A549 (cell line): ENCODE measurements at regions not wholly inside any gene's neighbourhood (a gene's known extent, or its start where the extent isn't known, plus 50 kb on each side); places are given as distances from the start of the nearest gene placed in this dataset.

Source experiments
- ATAC-seq, 2 experiments: fragments of 200-7000 bp in 1 of 2; fragments of >200 bp in 1 of 2; cut with Nextera tagmentation in 1 of 2; cut with Tn5 transposase in 1 of 2; 3 replicates each; pipeline versions ENCODE4 v1.8.0 to v1.9.1; 2018 to 2020; ENCODE audit warnings: mild to moderate bottlenecking in 1 of 2, moderate library complexity in 1 of 2
- CTCF ChIA-PET: fragments of 300-600 bp; sonication (Branson Sonifier 250); formaldehyde crosslinking; extraction: SDS; loops from one replicate; lab custom pipeline; 2021; ENCODE audit warnings: antibody characterized with exemption, inconsistent platforms; lab: Yijun Ruan, JAX
- POLR2A ChIA-PET: fragments of 350-600 bp; formaldehyde crosslinking; extraction: SDS; loops from one replicate; lab custom pipeline; 2021; ENCODE audit warnings: antibody characterized with exemption, inconsistent platforms; lab: Yijun Ruan, JAX
- DNase-seq, 2 experiments: peaks; one replicate each; pipeline versions ENCODE4 v3.0.0 to v3.0.0-alpha.2; 2011 to 2016; ENCODE audit warnings: low read depth in 1 of 2, low spot score in 1 of 2
- FAIRE-seq: peaks from 2 replicates; lab custom pipeline; 2011; peaks lifted over from hg19 to GRCh38; lab: Jason Lieb, UNC
- H3K27ac ChIP-seq, 2 experiments: fragments of >200 bp; sonication (Bioruptor Twin); formaldehyde crosslinking; 3 replicates each; pipeline ENCODE4 v1.5.1; 2016 to 2017
- H3K4me1 ChIP-seq: fragments of >200 bp; sonication (Bioruptor Twin); formaldehyde crosslinking; 3 replicates; pipeline ENCODE4 v1.6.1; 2016
- H3K4me2 ChIP-seq: fragments of >200 bp; sonication (Bioruptor Twin); formaldehyde crosslinking; 3 replicates; pipeline ENCODE4 v1.6.1; 2016
- H3K4me3 ChIP-seq: fragments of >200 bp; sonication (Bioruptor Twin); formaldehyde crosslinking; 3 replicates; pipeline ENCODE4 v1.5.1; 2016
- H3K9me3 ChIP-seq: fragments of >200 bp; sonication (Bioruptor Twin); formaldehyde crosslinking; 3 replicates; pipeline ENCODE4 v1.6.1; 2016
- BCL3 ChIP-seq: fragments of >200 bp; sonication (Bioruptor Twin); formaldehyde crosslinking; IDR thresholded peaks from 3 replicates; pipeline ENCODE4 v1.6.1; 2016
- CBX2 ChIP-seq: fragments of 200-600 bp; sonication (generic); IDR thresholded peaks from 2 replicates; pipeline ENCODE4 v1.6.1; 2016; ENCODE audit warnings: low read depth, mild to moderate bottlenecking, borderline replicate concordance
- CBX8 ChIP-seq: fragments of 200-600 bp; sonication (generic); IDR thresholded peaks from 2 replicates; pipeline ENCODE4 v1.6.1; 2016
- CEBPB ChIP-seq, 2 experiments: fragments of >200 bp in 1 of 2; sonication (Bioruptor Twin) in 1 of 2; formaldehyde crosslinking in 1 of 2; IDR thresholded peaks; 2 replicates each; pipeline ENCODE4 v1.6.1; 2012 to 2016
- CHD4 ChIP-seq: fragments of 200-600 bp; sonication (generic); IDR thresholded peaks from 2 replicates; pipeline ENCODE4 v1.6.1; 2016; ENCODE audit warnings: antibody characterized with exemption, mild to moderate bottlenecking, borderline replicate concordance
- EHF ChIP-seq: fragments of 250-450 bp; sonication (Bioruptor Pico); IDR thresholded peaks from 2 replicates; pipeline ENCODE4 v1.5.0; 2020; ENCODE audit warnings: mild to moderate bottlenecking
- ELK1 ChIP-seq: fragments of 150-350 bp; IDR thresholded peaks from 2 replicates; pipeline ENCODE4 v1.6.1; 2014; ENCODE audit warnings: low read depth, mild to moderate bottlenecking, low read length
- EP300 ChIP-seq, 2 experiments: fragments of >200 bp; sonication (Bioruptor Twin); formaldehyde crosslinking; IDR thresholded peaks; 2 replicates in 1 of 2; 3 replicates in 1 of 2; pipeline ENCODE4 v1.6.1; 2016 to 2017
- ESRRA ChIP-seq: fragments of 150-350 bp; IDR thresholded peaks from 2 replicates; pipeline ENCODE4 v1.6.1; 2014; ENCODE audit warnings: mild to moderate bottlenecking, low read length, borderline replicate concordance
- FOSB ChIP-seq: fragments of 250-450 bp; sonication (Bioruptor Pico); IDR thresholded peaks from 2 replicates; pipeline ENCODE4 v1.5.0; 2020; ENCODE audit warnings: mild to moderate bottlenecking, moderate library complexity
- FOSL2 ChIP-seq, 2 experiments: fragments of 450-650 bp in 1 of 2; fragments of >200 bp in 1 of 2; sonication (Bioruptor Twin) in 1 of 2; formaldehyde crosslinking; IDR thresholded peaks; 2 replicates each; pipeline versions ENCODE4 v1.5.0 to v1.6.1; 2016 to 2020; ENCODE audit warnings: mild to moderate bottlenecking in 1 of 2, moderate library complexity in 1 of 2
- FOXS1 ChIP-seq: fragments of 250-450 bp; sonication (Bioruptor Pico); IDR thresholded peaks from 2 replicates; pipeline ENCODE4 v1.5.0; 2020; ENCODE audit warnings: mild to moderate bottlenecking, moderate library complexity
- GATA3 ChIP-seq: IDR thresholded peaks from 2 replicates; pipeline ENCODE4 v1.6.1; 2012; ENCODE audit warnings: borderline replicate concordance
- HDAC2 ChIP-seq: fragments of 200-600 bp; sonication (generic); IDR thresholded peaks from 2 replicates; pipeline ENCODE4 v1.6.1; 2016
- HOXB5 ChIP-seq: fragments of 250-450 bp; sonication (Bioruptor Pico); IDR thresholded peaks from 2 replicates; pipeline ENCODE4 v1.5.0; 2020; ENCODE audit warnings: mild to moderate bottlenecking, moderate library complexity
- KDM1A ChIP-seq: fragments of 200-600 bp; sonication (generic); IDR thresholded peaks from 2 replicates; pipeline ENCODE4 v1.6.1; 2016; ENCODE audit warnings: low read depth, mild to moderate bottlenecking
- KDM5A ChIP-seq: fragments of 200-600 bp; sonication (generic); IDR thresholded peaks from 2 replicates; pipeline ENCODE4 v1.6.1; 2016; ENCODE audit warnings: antibody characterized with exemption, mild to moderate bottlenecking
- MAZ ChIP-seq: fragments of 150-350 bp; IDR thresholded peaks from 2 replicates; pipeline ENCODE4 v1.6.1; 2014; ENCODE audit warnings: antibody characterized with exemption, low read depth, low read length, borderline replicate concordance
- MYC ChIP-seq: IDR thresholded peaks from 2 replicates; pipeline ENCODE4 v1.6.1; 2012; ENCODE audit warnings: mild to moderate bottlenecking, inconsistent platforms, low read length, improper control_type of control experiment, borderline replicate concordance
- NFE2L2 ChIP-seq: fragments of 150-350 bp; conservative IDR thresholded peaks from 2 replicates; pipeline ENCODE4 v1.6.1; 2014; ENCODE audit warnings: low read length
- POLR2A ChIP-seq: IDR thresholded peaks from 2 replicates; pipeline ENCODE4 v1.6.1; 2012; ENCODE audit warnings: mild to moderate bottlenecking, low read length
- POLR2AphosphoS2 ChIP-seq: conservative IDR thresholded peaks from 2 replicates; pipeline ENCODE4 v1.6.1; 2012; ENCODE audit warnings: low read length, improper control_type of control experiment, inconsistent platforms
- RAD21 ChIP-seq, 2 experiments: fragments of >200 bp in 1 of 2; sonication (Bioruptor Twin) in 1 of 2; formaldehyde crosslinking in 1 of 2; IDR thresholded peaks in 1 of 2; conservative IDR thresholded peaks in 1 of 2; 2 replicates in 1 of 2; 3 replicates in 1 of 2; pipeline ENCODE4 v1.6.1; 2012 to 2018; ENCODE audit warnings: inconsistent platforms in 1 of 2
- RARB ChIP-seq: fragments of 250-450 bp; sonication (Bioruptor Pico); IDR thresholded peaks from 2 replicates; pipeline ENCODE4 v1.8.0; 2021; ENCODE audit warnings: mild to moderate bottlenecking, moderate library complexity
- RCOR1 ChIP-seq: fragments of 150-350 bp; IDR thresholded peaks from 2 replicates; pipeline ENCODE4 v1.6.1; 2014; ENCODE audit warnings: antibody characterized with exemption, low read length, low read depth
- RFX5 ChIP-seq: fragments of 450-650 bp; IDR thresholded peaks from 2 replicates; pipeline ENCODE4 v1.7.1; 2014; ENCODE audit warnings: antibody characterized with exemption, mild to moderate bottlenecking, moderate library complexity
- TFCP2L1 ChIP-seq: fragments of 250-450 bp; sonication (Bioruptor Pico); IDR thresholded peaks from 2 replicates; pipeline ENCODE4 v1.5.0; 2021; ENCODE audit warnings: mild to moderate bottlenecking
- USF2 ChIP-seq: fragments of 450-650 bp; IDR thresholded peaks from 2 replicates; pipeline ENCODE4 v1.6.1; 2014; ENCODE audit warnings: antibody characterized with exemption
- ZC3H11A ChIP-seq: fragments of 450-650 bp; IDR thresholded peaks from 2 replicates; pipeline ENCODE4 v1.6.1; 2014; ENCODE audit warnings: antibody characterized with exemption, mild to moderate bottlenecking
- ZFP36 ChIP-seq: fragments of 450-650 bp; IDR thresholded peaks from 2 replicates; pipeline ENCODE4 v1.6.1; 2014; ENCODE audit warnings: borderline replicate concordance; ENCODE audit not compliant: partially characterized antibody
- ZNF302 ChIP-seq: fragments of 250-450 bp; sonication (Bioruptor Pico); IDR thresholded peaks from 2 replicates; pipeline ENCODE4 v1.9.0; 2021; ENCODE audit warnings: inconsistent platforms, mild to moderate bottlenecking, moderate library complexity
- ZSCAN20 ChIP-seq: fragments of 250-450 bp; sonication (Bioruptor Pico); IDR thresholded peaks from 2 replicates; pipeline ENCODE4 v1.8.0; 2022; ENCODE audit warnings: mild to moderate bottlenecking, moderate library complexity
- WGBS: methylation state at CpG from one replicate; pipeline ENCODE4 v1.1.6; 2017; ENCODE audit errors: missing lambda C conversion rate; 5-methylcytosine and 5-hydroxymethylcytosine counted together
- TF ChIP-seq, protein P1 (sequence below): fragments of >200 bp; sonication (Bioruptor Twin); formaldehyde crosslinking; IDR thresholded peaks from 2 replicates; pipeline ENCODE4 v1.6.1; 2016
- TF ChIP-seq, protein P2 (sequence below): fragments of 250-450 bp; sonication (Bioruptor Pico); IDR thresholded peaks from 2 replicates; pipeline ENCODE4 v1.5.0; 2020; ENCODE audit warnings: low read depth, mild to moderate bottlenecking, moderate library complexity

DNA sequence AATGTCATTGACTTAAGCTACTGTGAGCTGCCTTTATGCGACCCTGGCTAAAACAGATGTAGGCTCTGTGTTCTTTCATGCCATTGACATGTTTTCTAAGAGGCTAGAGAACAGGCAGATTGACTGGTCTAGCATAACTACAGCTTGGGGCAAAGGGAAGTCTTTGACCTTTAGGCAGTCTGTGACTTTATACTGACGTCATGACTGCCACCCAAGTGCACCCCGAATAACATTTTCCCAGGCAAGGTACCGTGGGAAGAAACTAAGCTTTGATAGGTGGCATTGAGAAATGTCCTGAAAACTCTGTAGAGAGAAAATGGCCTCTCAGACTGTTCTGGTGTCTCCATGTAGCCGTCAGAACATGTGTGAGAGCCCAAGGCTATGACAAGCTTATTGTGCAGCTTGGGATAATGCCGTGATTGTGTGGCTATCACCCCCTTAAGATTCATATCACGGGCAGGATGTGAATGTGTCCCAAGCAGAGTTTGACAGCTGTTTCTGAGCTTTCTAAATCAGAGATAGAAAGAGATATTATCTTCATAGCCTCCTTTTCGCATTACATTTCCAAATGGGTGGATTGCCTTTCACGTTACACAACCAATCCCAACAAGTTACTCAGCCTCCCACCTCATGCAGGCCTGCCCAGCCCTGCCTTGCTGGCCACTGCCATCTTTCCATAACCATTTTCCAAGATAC lies 672.2 kb upstream of the ACVR2A start:
- H3K9me3 ChIP-seq: no peaks in the 10 kb centered on the region
- no peak overlapping the region for H3K4me2 ChIP-seq
- no peak overlapping the region for H3K27ac ChIP-seq
- ChIA-PET CTCF (no interaction called here), POLR2A (no interaction called here)
- WGBS: 3% methylated on average over 9 of the region's 9 CpGs
- H3K4me1 ChIP-seq: no peaks in the 10 kb centered on the region
- H3K4me3 ChIP-seq: no peak overlapping the region
- FAIRE-seq (no peak), ATAC-seq (no peak), DNase-seq (no peak)
- TF ChIP-seq RARB (CRISPR knock-in tag): no peak
- TF ChIP-seq FOSL2 (IDR thresholded peaks at IDR 0.05): no peak
- TF ChIP-seq FOSL2 (CRISPR knock-in tag; IDR thresholded peaks at IDR 0.05): no peak
- no peak for TF ChIP-seq TFCP2L1 (CRISPR knock-in tag)
- no peak for TF ChIP-seq FOXS1 (CRISPR knock-in tag)
- TF ChIP-seq GATA3: no peak
- TF ChIP-seq KDM1A: no peak
- no peak for TF ChIP-seq RFX5
- no peak for TF ChIP-seq USF2
- TF ChIP-seq ESRRA: no peak
- no peak for TF ChIP-seq ZSCAN20 (CRISPR knock-in tag)
- no peak for TF ChIP-seq EHF (CRISPR knock-in tag)
- TF ChIP-seq POLR2AphosphoS2: no peak
- TF ChIP-seq MAZ: no peak
- TF ChIP-seq FOSB (CRISPR knock-in tag): no peak
- no peak for TF ChIP-seq RAD21 (conservative IDR thresholded peaks at IDR 0.05 in 1 of 2, IDR thresholded peaks at IDR 0.05 in 1 of 2)
- TF ChIP-seq, protein P1, sequence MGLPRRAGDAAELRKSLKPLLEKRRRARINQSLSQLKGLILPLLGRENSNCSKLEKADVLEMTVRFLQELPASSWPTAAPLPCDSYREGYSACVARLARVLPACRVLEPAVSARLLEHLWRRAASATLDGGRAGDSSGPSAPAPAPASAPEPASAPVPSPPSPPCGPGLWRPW: no peak
- no peak for TF ChIP-seq BCL3
- TF ChIP-seq CHD4: no peak
- TF ChIP-seq ZC3H11A: no peak
- TF ChIP-seq HDAC2: no peak

DNA sequence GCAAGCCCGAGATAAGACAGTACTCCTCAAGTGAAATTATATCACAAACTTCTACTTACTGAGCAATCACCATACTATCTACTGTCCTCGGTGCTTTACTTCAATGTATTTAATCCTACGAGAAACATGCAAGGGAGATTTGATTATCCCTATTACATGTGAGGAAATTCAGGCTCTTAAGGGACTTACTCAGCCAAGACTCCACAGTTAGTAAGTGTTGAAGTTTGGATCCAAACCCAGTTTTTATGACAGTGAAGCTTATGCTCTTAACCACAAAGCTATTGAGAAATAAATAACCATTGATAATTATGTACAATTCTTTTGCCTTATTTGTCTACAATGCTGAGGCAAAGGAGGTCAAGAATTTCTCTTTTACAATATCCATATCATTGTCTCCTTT lies 672.9 kb upstream of the ACVR2A start:
- DNase-seq: no peak
- TF ChIP-seq FOSB (CRISPR knock-in tag): no peak
- TF ChIP-seq HOXB5 (CRISPR knock-in tag): no peak
- TF ChIP-seq POLR2A: no peak
- TF ChIP-seq RCOR1: no peak
- no peak overlapping the region for H3K4me3 ChIP-seq
- H3K4me2 ChIP-seq: no peak overlapping the region
- no peak for FAIRE-seq
- ATAC-seq: no peak
- H3K27ac ChIP-seq: no peak overlapping the region
- CTCF ChIA-PET: no interaction called here
- POLR2A ChIA-PET: no interaction called here
- no peaks in the 10 kb centered on the region for H3K4me1 ChIP-seq
- H3K9me3 ChIP-seq: no peaks in the 10 kb centered on the region
- 0% methylated on average over 3 of the region's 3 CpGs for WGBS

GRCh38 chr2:147170932-147171331 lies 673.9 kb upstream of the ACVR2A start:
- no peak overlapping the region for H3K27ac ChIP-seq
- CTCF ChIA-PET: no interaction called here
- H3K4me2 ChIP-seq: no peak overlapping the region
- TF ChIP-seq POLR2A (no peak), ELK1 (no peak), CBX8 (no peak), KDM5A (no peak), NFE2L2 (no peak), MYC (no peak), EP300 (IDR thresholded peaks at IDR 0.05) (no peak), ZFP36 (no peak), CEBPB (IDR thresholded peaks at IDR 0.05) (no peak), CBX2 (no peak), RAD21 (conservative IDR thresholded peaks at IDR 0.05 in 1 of 2, IDR thresholded peaks at IDR 0.05 in 1 of 2) (no peak), EHF (CRISPR knock-in tag) (no peak), ZSCAN20 (CRISPR knock-in tag) (no peak), ZNF302 (CRISPR knock-in tag) (no peak)
- TF ChIP-seq, protein P2, sequence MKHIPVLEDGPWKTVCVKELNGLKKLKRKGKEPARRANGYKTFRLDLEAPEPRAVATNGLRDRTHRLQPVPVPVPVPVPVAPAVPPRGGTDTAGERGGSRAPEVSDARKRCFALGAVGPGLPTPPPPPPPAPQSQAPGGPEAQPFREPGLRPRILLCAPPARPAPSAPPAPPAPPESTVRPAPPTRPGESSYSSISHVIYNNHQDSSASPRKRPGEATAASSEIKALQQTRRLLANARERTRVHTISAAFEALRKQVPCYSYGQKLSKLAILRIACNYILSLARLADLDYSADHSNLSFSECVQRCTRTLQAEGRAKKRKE (CRISPR knock-in tag): no peak
- no peaks in the 10 kb centered on the region for H3K4me1 ChIP-seq
- H3K9me3 ChIP-seq: no peaks in the 10 kb centered on the region
- POLR2A ChIA-PET: no interaction called here
- H3K4me3 ChIP-seq: no peak overlapping the region
- no peak for ATAC-seq
- 0% methylated on average over 1 of the region's 1 CpG for WGBS
- DNase-seq: no peak
- FAIRE-seq: no peak
